K562 (cell line): ENCODE measurements at regions not wholly inside any gene's neighbourhood (a gene's known extent, or its start where the extent isn't known, plus 50 kb on each side); places are given as distances from the start of the nearest gene placed in this dataset.
A peak's percentile ranks its signal among the peaks of the same experiment; 100 is the strongest.

Source experiments
- ARID2 ChIP-seq: fragments of 450-650 bp; IDR thresholded peaks from 2 replicates; pipeline ENCODE4 v1.6.1; 2017; ENCODE audit warnings: antibody characterized with exemption, mild to moderate bottlenecking
- CBFA2T2 ChIP-seq: fragments of 450-650 bp; conservative IDR thresholded peaks from 2 replicates; pipeline ENCODE4 v1.6.1; 2017; ENCODE audit warnings: mild to moderate bottlenecking
- CREB3 ChIP-seq: fragments of 450-650 bp; conservative IDR thresholded peaks from 2 replicates; pipeline ENCODE4 v1.6.1; 2016; ENCODE audit warnings: missing genetic modification characterization, low read depth, mild to moderate bottlenecking, missing compliant biosample characterization, moderate library complexity
- E2F1 ChIP-seq: sonication (generic); formaldehyde crosslinking; IDR thresholded peaks from 2 replicates; pipeline ENCODE4 v1.8.1; 2023; ENCODE audit warnings: mild to moderate bottlenecking, missing genetic modification reagents, moderate library complexity
- GTF2E2 ChIP-seq: fragments of 200-800 bp; sonication (Bioruptor generic); IDR thresholded peaks from 2 replicates; pipeline ENCODE4 v1.6.1; 2016; ENCODE audit warnings: missing genetic modification characterization, missing compliant biosample characterization
- HDAC6 ChIP-seq: IDR thresholded peaks from 2 replicates; pipeline ENCODE4 v1.6.1; 2012; ENCODE audit warnings: low read depth, mild to moderate bottlenecking, control low read depth, inconsistent platforms, low read length, moderate library complexity
- HSF4 ChIP-seq: fragments of 250-450 bp; sonication (Bioruptor Pico); IDR thresholded peaks from 2 replicates; pipeline ENCODE4 v2.1.2; 2022; ENCODE audit warnings: mild to moderate bottlenecking, moderate library complexity, borderline replicate concordance
- IFI16 ChIP-seq: fragments of 250-450 bp; sonication (Bioruptor Pico); IDR thresholded peaks from 2 replicates; pipeline ENCODE4 v2.1.2; 2022; ENCODE audit warnings: mild to moderate bottlenecking, inconsistent platforms
- JUNB ChIP-seq: fragments of 450-650 bp; formaldehyde crosslinking; conservative IDR thresholded peaks from 2 replicates; pipeline ENCODE4 v1.4.0; 2020; ENCODE audit warnings: mild to moderate bottlenecking
- KAT8 ChIP-seq: fragments of 450-650 bp; IDR thresholded peaks from 2 replicates; pipeline ENCODE4 v1.6.1; 2016; ENCODE audit warnings: low read depth, mild to moderate bottlenecking
- MCM5 ChIP-seq: fragments of 450-650 bp; IDR thresholded peaks from 2 replicates; pipeline ENCODE4 v1.6.1; 2016; ENCODE audit warnings: low read depth
- NR2F6 ChIP-seq: fragments of 450-650 bp; formaldehyde crosslinking; IDR thresholded peaks from 2 replicates; pipeline ENCODE4 v1.4.0; 2020; ENCODE audit warnings: mild to moderate bottlenecking
- PURB ChIP-seq: sonication (generic); formaldehyde crosslinking; IDR thresholded peaks from 2 replicates; pipeline ENCODE4 v1.9.0; 2021; ENCODE audit warnings: low read depth, mild to moderate bottlenecking, missing genetic modification reagents
- SP1 ChIP-seq: sonication (generic); formaldehyde crosslinking; IDR thresholded peaks from 2 replicates; pipeline ENCODE4 v1.8.1; 2022; ENCODE audit warnings: mild to moderate bottlenecking, missing genetic modification reagents
- TCF7 ChIP-seq: sonication (generic); IDR thresholded peaks from 2 replicates; pipeline ENCODE4 v1.6.1; 2016; ENCODE audit warnings: antibody characterized with exemption, borderline replicate concordance
- ZKSCAN8 ChIP-seq: fragments of 200-800 bp; sonication (Bioruptor generic); IDR thresholded peaks from 2 replicates; pipeline ENCODE4 v1.6.1; 2016; ENCODE audit warnings: missing genetic modification characterization, missing compliant biosample characterization
- ZNF12 ChIP-seq: sonication (generic); formaldehyde crosslinking; IDR thresholded peaks from 2 replicates; pipeline ENCODE4 v1.4.0; 2020; ENCODE audit warnings: mild to moderate bottlenecking, missing genetic modification reagents
- ZNF197 ChIP-seq: fragments of 200-800 bp; sonication (Bioruptor generic); IDR thresholded peaks from 2 replicates; pipeline ENCODE4 v1.6.1; 2016; ENCODE audit warnings: low read depth, missing genetic modification characterization, missing compliant biosample characterization
- ZNF212 ChIP-seq: fragments of 450-650 bp; formaldehyde crosslinking; IDR thresholded peaks from 2 replicates; pipeline ENCODE4 v1.4.0; 2020; ENCODE audit warnings: mild to moderate bottlenecking
- ZNF253 ChIP-seq: fragments of 250-450 bp; sonication (Bioruptor Pico); conservative IDR thresholded peaks from 2 replicates; pipeline ENCODE4 v1.6.1; 2021; ENCODE audit warnings: mild to moderate bottlenecking
- ZNF408 ChIP-seq: fragments of 250-450 bp; sonication (Bioruptor Pico); IDR thresholded peaks from 2 replicates; pipeline ENCODE4 v1.4.0; 2020; ENCODE audit warnings: low read depth, mild to moderate bottlenecking, moderate library complexity
- ZNF79 ChIP-seq: fragments of 250-450 bp; sonication (Bioruptor Pico); IDR thresholded peaks from 2 replicates; pipeline ENCODE4 v1.4.0; 2020; ENCODE audit warnings: low read depth, mild to moderate bottlenecking, moderate library complexity
- TF ChIP-seq, protein P1 (sequence below): fragments of 250-450 bp; sonication (Bioruptor Pico); IDR thresholded peaks from 2 replicates; pipeline ENCODE4 v1.5.0; 2020; ENCODE audit warnings: mild to moderate bottlenecking, borderline replicate concordance

DNA sequence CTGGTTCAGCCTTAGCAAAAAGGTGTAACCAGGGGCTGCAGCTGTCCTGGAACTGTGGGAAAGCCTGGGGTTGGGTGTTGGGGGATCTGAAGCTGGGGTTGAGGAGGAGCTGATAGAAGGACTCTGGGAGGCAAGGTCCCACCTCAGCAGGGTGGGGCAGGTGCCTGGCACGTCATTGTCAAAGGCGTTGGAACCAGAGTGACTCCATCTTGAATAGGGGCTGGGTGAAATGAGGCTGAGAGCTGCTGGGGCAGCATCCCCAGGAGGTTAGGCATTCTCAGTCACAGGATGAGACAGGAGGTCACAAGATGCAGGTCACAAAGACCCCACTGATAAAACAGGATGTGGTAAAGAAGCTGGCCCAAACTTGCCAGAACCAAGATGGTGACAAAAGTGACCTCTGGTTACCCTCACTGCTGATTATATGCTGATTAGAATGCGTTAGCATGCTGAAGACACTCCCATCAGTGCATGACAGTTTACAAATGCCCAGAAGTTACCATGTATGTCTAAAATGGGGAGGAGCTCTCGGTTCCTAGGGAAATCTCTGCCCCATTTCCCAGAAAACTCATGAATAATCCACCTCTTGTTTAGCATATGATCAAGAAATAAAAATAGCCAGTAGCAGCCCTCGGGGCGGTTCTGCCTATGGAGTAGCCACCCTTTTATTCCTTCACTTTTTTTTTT, 85.4 kb downstream of the IER5 start (continued):
- TF ChIP-seq, protein P1, sequence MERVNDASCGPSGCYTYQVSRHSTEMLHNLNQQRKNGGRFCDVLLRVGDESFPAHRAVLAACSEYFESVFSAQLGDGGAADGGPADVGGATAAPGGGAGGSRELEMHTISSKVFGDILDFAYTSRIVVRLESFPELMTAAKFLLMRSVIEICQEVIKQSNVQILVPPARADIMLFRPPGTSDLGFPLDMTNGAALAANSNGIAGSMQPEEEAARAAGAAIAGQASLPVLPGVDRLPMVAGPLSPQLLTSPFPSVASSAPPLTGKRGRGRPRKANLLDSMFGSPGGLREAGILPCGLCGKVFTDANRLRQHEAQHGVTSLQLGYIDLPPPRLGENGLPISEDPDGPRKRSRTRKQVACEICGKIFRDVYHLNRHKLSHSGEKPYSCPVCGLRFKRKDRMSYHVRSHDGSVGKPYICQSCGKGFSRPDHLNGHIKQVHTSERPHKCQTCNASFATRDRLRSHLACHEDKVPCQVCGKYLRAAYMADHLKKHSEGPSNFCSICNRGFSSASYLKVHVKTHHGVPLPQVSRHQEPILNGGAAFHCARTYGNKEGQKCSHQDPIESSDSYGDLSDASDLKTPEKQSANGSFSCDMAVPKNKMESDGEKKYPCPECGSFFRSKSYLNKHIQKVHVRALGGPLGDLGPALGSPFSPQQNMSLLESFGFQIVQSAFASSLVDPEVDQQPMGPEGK (CRISPR knock-in tag), result peak; percentile 92
- TF ChIP-seq SP1 (CRISPR knock-in tag), result no peak
- TF ChIP-seq ZKSCAN8, result peak; percentile 98
- no peak for TF ChIP-seq HSF4
- TF ChIP-seq ZNF197 (CRISPR knock-in tag), result peak; percentile 97
- no peak for TF ChIP-seq E2F1 (CRISPR knock-in tag)
- TF ChIP-seq NR2F6 (CRISPR knock-in tag), result no peak
- TF ChIP-seq KAT8, result no peak
- no peak for TF ChIP-seq CBFA2T2
- peak; percentile 98 for TF ChIP-seq CREB3 (tag)
- TF ChIP-seq HDAC6, result no peak
- TF ChIP-seq ZNF253 (CRISPR knock-in tag), result peak; percentile 85
- TF ChIP-seq TCF7, result no peak
- no peak for TF ChIP-seq JUNB (CRISPR knock-in tag)
- no peak for TF ChIP-seq ZNF12
- TF ChIP-seq ZNF79 (CRISPR knock-in tag), result peak; percentile 95
- TF ChIP-seq GTF2E2 (tag), result peak; percentile 91; the same call in 1 of the 2 replicates
- TF ChIP-seq PURB (CRISPR knock-in tag), result no peak
- TF ChIP-seq MCM5, result no peak
- no peak for TF ChIP-seq ARID2
- no peak for TF ChIP-seq ZNF408
- peak; percentile 97 for TF ChIP-seq ZNF212 (CRISPR knock-in tag)
- TF ChIP-seq IFI16 (CRISPR knock-in tag), result peak; percentile 81
